CD4-positive, alpha-beta memory T cell (primary cell): ENCODE measurements at regions not wholly inside any gene's neighbourhood (a gene's known extent, or its start where the extent isn't known, plus 50 kb on each side); places are given as distances from the start of the nearest gene placed in this dataset.

ENCODE experiments used
- CTCF ChIA-PET: fragments of 350-600 bp; sonication (Branson Sonifier 250); formaldehyde crosslinking; loops from one replicate; lab custom pipeline; 2021; ENCODE audit warnings: inconsistent platforms; ENCODE audit not compliant: partially characterized antibody; lab: Charles Lee
- POLR2A ChIA-PET: fragments of 350-600 bp; sonication (Branson Sonifier 250); formaldehyde crosslinking; loops from one replicate; lab custom pipeline; 2021; ENCODE audit not compliant: partially characterized antibody; lab: Charles Lee
- DNase-seq, 5 donors: peaks; one replicate each; pipeline versions ENCODE4 v3.0.0 to v3.0.0-alpha.2; 2020 to 2022; ENCODE audit warnings: mixed read lengths in 1 of 5
- H3K27ac ChIP-seq: one replicate; pipeline ENCODE4 v1.7.0; 2013; ENCODE audit warnings: low read depth, low read length
- H3K27me3 ChIP-seq: 2 replicates; pipeline ENCODE4 v1.7.0; 2013; ENCODE audit warnings: mild to moderate bottlenecking, low read length, moderate library complexity; ENCODE audit not compliant: insufficient read depth
- H3K36me3 ChIP-seq: 2 replicates; pipeline ENCODE4 v1.7.0; 2013; ENCODE audit warnings: mild to moderate bottlenecking, low read length, moderate library complexity; ENCODE audit not compliant: insufficient read depth
- H3K4me1 ChIP-seq: 2 replicates; pipeline ENCODE4 v1.7.0; 2013; ENCODE audit warnings: mild to moderate bottlenecking, low read length, moderate library complexity; ENCODE audit not compliant: insufficient read depth
- H3K4me3 ChIP-seq, 2 donors: one replicate each; pipeline ENCODE4 v1.7.0; 2013; ENCODE audit warnings: low read length in 2 of 2, mild to moderate bottlenecking in 1 of 2
- H3K9me3 ChIP-seq, 2 donors: one replicate each; pipeline ENCODE4 v1.7.0; 2013; ENCODE audit warnings: low read length in 2 of 2, control low read depth in 1 of 2; ENCODE audit not compliant: control insufficient read depth in 1 of 2
- H3K27ac Mint-ChIP-seq, 7 donors: one replicate each; pipeline ENCODE4 v1.8.0; 2020 to 2021; ENCODE audit warnings: mixed read lengths in 7 of 7, mild to moderate bottlenecking in 6 of 7, inconsistent platforms in 3 of 7, moderate library complexity in 3 of 7
- H3K27me3 Mint-ChIP-seq, 2 donors: one replicate each; pipeline ENCODE4 v1.8.0; 2020 to 2021; ENCODE audit warnings: mixed read lengths in 2 of 2
- H3K36me3 Mint-ChIP-seq, 2 donors: one replicate each; pipeline ENCODE4 v1.8.0; 2020 to 2021; ENCODE audit warnings: mixed read lengths in 2 of 2, inconsistent platforms in 1 of 2, mild to moderate bottlenecking in 1 of 2
- H3K4me1 Mint-ChIP-seq, 4 donors: one replicate each; pipeline ENCODE4 v1.8.0; 2020 to 2021; ENCODE audit warnings: mixed read lengths in 4 of 4, mild to moderate bottlenecking in 1 of 4
- H3K4me3 Mint-ChIP-seq, 8 donors: one replicate each; pipeline ENCODE4 v1.8.0; 2020 to 2021; ENCODE audit warnings: mixed read lengths in 8 of 8, mild to moderate bottlenecking in 7 of 8, moderate library complexity in 6 of 8, inconsistent platforms in 3 of 8
- H3K9me3 Mint-ChIP-seq, 8 donors: one replicate each; pipeline ENCODE4 v1.8.0; 2020 to 2021; ENCODE audit warnings: mixed read lengths in 8 of 8, mild to moderate bottlenecking in 5 of 8, inconsistent platforms in 3 of 8, moderate library complexity in 1 of 8
- intact Hi-C: fragments of 100-400 bp; cut with micrococcal nuclease; formaldehyde crosslinking; loops from one replicate; pipeline ENCODE4 v1.15.1; 2023

DNA sequence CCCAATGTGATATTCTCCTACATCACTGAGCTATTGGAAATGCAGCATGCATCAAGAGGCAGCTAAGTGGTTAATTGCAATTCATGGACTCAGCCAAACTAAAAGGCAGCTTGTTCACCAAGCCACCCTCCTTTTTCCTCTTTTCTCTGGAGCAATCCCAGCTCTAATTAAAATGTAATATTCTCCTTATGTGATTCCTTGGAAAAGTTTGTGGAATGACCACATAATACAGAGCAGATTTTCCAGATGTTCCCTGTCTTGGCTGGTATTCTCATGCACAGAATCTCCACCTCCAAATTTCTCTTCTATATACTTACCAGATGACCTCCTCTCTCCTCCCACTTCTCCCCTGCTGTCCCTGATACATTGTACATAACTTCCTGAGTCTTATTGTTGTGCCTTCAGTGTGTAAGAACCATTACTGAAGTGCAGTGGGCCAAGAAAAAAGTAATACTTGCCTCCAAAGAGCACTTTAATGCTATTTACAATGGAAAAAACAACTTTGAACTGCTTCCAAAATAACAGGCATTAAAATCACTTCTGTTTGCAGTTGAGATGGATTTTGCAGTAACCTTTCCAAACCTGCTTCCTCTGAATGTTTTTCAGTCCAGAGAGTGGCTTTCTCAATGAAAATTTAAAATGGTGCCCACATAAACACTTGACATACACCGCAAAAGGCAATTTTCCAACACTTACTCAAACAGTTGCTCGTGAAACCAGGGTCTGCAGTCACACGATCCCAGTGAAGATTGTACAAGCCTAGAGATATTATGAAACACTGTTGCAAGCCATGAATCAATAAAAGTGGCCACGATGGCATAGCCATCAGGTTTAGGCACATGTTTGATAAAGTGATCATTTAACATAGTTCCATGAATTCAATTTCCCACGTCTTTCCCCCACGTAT is 258.0 kb downstream of the MTX2 start:
- DNase-seq = no peak
- H3K9me3 Mint-ChIP-seq = peaks cover 0 to 2% (median 0%) of the 10 kb centered on the region in 8 donors
- H3K4me1 Mint-ChIP-seq = peaks cover 0 to 1% (median 0%) of the 10 kb centered on the region in 4 donors
- CTCF ChIA-PET = interaction anchor here (1.9 kb wide), 1 partner anchor 27 kb away, joined by 4 read pairs; no protein-coding TSS in a partner anchor
- no peaks in the 10 kb centered on the region for H3K9me3 ChIP-seq
- POLR2A ChIA-PET = no interaction called here
- no peaks in the 10 kb centered on the region for H3K4me1 ChIP-seq
- no peaks in the 10 kb centered on the region for H3K36me3 Mint-ChIP-seq
- no peak overlapping the region for H3K27ac ChIP-seq
- H3K4me3 Mint-ChIP-seq = no peak overlapping the region
- intact Hi-C loops = no loop called here
- H3K27ac Mint-ChIP-seq = no peak overlapping the region
- peaks cover 12 to 21% of the 10 kb centered on the region in 2 donors for H3K27me3 Mint-ChIP-seq
- H3K27me3 ChIP-seq = no peaks in the 10 kb centered on the region
- no peak overlapping the region for H3K4me3 ChIP-seq
- H3K36me3 ChIP-seq = no peaks in the 10 kb centered on the region

DNA sequence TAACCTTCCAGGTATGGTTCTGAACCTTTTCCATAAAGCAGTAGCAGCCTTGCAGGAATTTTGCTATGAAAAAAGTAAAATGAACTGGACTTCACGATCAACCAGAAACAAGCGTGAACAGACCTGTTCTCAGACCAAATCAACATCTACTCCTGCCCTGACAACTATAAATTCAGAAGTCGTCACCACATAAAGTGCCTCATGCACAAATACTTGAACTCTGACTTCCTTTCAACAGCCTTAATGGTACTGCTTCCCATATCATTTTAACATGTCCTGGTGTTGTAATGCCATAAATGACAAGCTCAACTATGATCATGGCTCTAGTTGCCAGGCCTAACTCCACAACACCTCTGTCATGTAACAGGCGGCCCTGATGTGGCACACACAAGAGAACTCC is 262.4 kb downstream of the MTX2 start:
- intact Hi-C loops = no loop called here
- H3K4me3 Mint-ChIP-seq = no peak overlapping the region
- no peaks in the 10 kb centered on the region for H3K36me3 Mint-ChIP-seq
- H3K27me3 ChIP-seq = no peaks in the 10 kb centered on the region
- no peak overlapping the region for H3K4me3 ChIP-seq
- no peaks in the 10 kb centered on the region for H3K9me3 ChIP-seq
- H3K4me1 Mint-ChIP-seq = peaks cover 0 to 1% (median 0%) of the 10 kb centered on the region in 4 donors
- DNase-seq = no peak
- CTCF ChIA-PET = no interaction called here
- no peak overlapping the region for H3K27ac Mint-ChIP-seq
- peaks cover 12 to 18% of the 10 kb centered on the region in 2 donors for H3K27me3 Mint-ChIP-seq
- POLR2A ChIA-PET = no interaction called here
- no peaks in the 10 kb centered on the region for H3K4me1 ChIP-seq
- no peaks in the 10 kb centered on the region for H3K9me3 Mint-ChIP-seq
- H3K27ac ChIP-seq = no peak overlapping the region
- H3K36me3 ChIP-seq = no peaks in the 10 kb centered on the region

GRCh38 chr2:176533505-176534193 is 264.4 kb downstream of the MTX2 start:
- Mint-ChIP-seq H3K27me3 (peaks cover 12 to 18% of the 10 kb centered on the region in 2 donors), H3K4me3 (no peak overlapping the region), H3K27ac (no peak overlapping the region), H3K36me3 (no peaks in the 10 kb centered on the region), H3K4me1 (no peaks in the 10 kb centered on the region), H3K9me3 (no peaks in the 10 kb centered on the region)
- POLR2A ChIA-PET = interaction anchor here (0.7 kb wide), 1 partner anchor 21 kb away, joined by 3 read pairs; no protein-coding TSS in a partner anchor
- DNase-seq = no peak
- Histone ChIP-seq H3K4me3 (no peak overlapping the region), H3K36me3 (no peaks in the 10 kb centered on the region), H3K27me3 (no peaks in the 10 kb centered on the region), H3K9me3 (no peaks in the 10 kb centered on the region), H3K27ac (no peak overlapping the region), H3K4me1 (no peaks in the 10 kb centered on the region)
- CTCF ChIA-PET = no interaction called here
- intact Hi-C loops = no loop called here

GRCh38 chr2:176534798-176535466 is 265.7 kb downstream of the MTX2 start:
- no peaks in the 10 kb centered on the region for H3K4me1 ChIP-seq
- H3K4me3 Mint-ChIP-seq = no peak overlapping the region
- CTCF ChIA-PET = interaction anchor here (1.0 kb wide), 1 partner anchor 20 kb away, joined by 3 read pairs; no protein-coding TSS in a partner anchor

DNA sequence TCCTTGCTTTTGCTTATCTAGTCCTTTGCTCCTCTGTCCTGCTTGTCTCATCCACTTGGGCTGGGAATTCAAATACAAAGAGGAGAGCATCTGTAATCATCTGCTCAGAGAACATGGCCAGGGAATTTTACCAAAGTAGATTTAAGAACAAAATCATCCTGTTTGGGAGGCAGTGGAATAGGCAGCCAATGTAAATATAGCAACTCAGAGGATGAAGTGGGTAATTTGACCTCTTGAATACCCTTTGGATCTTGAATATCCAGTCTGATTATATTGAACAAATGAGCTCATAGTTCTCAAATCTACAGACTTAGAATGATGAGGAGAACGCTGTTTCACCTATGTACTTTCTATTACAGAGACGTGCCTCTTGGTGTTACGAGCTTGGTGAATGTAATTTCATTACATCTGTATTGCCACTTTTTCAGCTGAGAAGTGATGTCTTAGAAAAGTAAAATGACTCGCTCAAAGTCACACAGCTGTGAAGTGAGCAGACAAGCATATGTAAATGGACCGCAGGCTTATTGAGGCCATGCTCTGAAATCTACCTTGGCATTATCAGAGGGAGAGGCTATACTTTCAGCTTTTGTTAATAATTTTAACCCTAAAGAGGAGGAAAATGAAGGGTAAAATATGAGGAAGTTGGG is 266.3 kb downstream of the MTX2 start:
- no peaks in the 10 kb centered on the region for H3K9me3 Mint-ChIP-seq
- H3K27me3 ChIP-seq = no peaks in the 10 kb centered on the region
- ChIA-PET CTCF (no interaction called here), POLR2A (no interaction called here)
- H3K27me3 Mint-ChIP-seq = peaks cover 11 to 12% of the 10 kb centered on the region in 2 donors
- H3K27ac Mint-ChIP-seq = no peak overlapping the region
- H3K4me3 Mint-ChIP-seq = no peak overlapping the region
- intact Hi-C loops = no loop called here
- no peak overlapping the region for H3K4me3 ChIP-seq
- no peaks in the 10 kb centered on the region for H3K4me1 ChIP-seq
- DNase-seq = no peak
- H3K9me3 ChIP-seq = no peaks in the 10 kb centered on the region
- H3K36me3 Mint-ChIP-seq = no peaks in the 10 kb centered on the region
- no peaks in the 10 kb centered on the region for H3K36me3 ChIP-seq
- no peaks in the 10 kb centered on the region for H3K4me1 Mint-ChIP-seq
- no peak overlapping the region for H3K27ac ChIP-seq

More at GRCh38 chr2:176534798-176535466, 265.7 kb downstream of the MTX2 start:
- Histone ChIP-seq H3K4me3 (no peak overlapping the region), H3K36me3 (no peaks in the 10 kb centered on the region), H3K27ac (no peak overlapping the region), H3K9me3 (no peaks in the 10 kb centered on the region), H3K27me3 (no peaks in the 10 kb centered on the region)
- Mint-ChIP-seq H3K27ac (no peak overlapping the region), H3K9me3 (no peaks in the 10 kb centered on the region), H3K36me3 (no peaks in the 10 kb centered on the region), H3K27me3 (peaks cover 8 to 13% of the 10 kb centered on the region in 2 donors), H3K4me1 (no peaks in the 10 kb centered on the region)
- intact Hi-C loops = no loop called here
- no peak for DNase-seq
- POLR2A ChIA-PET = no interaction called here

DNA sequence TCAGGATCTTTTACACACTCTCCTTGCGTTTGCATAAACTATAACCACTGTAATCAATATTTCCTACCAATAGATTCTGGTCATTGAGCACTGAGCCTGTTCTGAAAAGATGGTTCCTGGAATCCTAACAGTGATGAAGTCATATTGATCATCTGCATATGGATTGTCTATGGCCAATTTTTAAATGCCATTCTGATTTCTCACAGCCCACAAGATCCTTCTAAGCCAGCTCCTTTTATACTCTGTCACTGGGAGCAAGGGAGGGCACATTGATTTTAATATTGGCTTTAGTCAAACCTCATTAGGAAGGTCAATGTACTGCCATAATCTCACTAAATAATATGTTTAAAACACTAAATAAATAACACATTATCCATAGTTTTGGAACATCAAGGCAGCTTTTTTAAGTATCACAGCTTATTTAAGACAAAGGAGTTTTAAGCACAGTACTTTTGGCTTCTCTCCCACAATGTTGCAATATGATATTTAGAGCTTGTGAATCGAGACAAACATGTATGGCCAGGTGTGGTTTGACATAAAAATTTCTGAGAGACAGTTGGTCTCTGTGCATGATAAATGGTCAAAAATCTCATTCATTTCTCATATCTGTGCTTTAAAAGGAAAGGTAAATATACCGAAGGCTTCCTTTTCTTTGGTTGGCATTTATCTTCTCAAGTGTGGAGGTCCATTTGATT is 267.3 kb downstream of the MTX2 start:
- no peak for DNase-seq
- ChIA-PET POLR2A (no interaction called here), CTCF (no interaction called here)
- Histone ChIP-seq H3K4me3 (no peak overlapping the region), H3K9me3 (no peaks in the 10 kb centered on the region), H3K4me1 (no peaks in the 10 kb centered on the region), H3K27me3 (no peaks in the 10 kb centered on the region), H3K36me3 (no peaks in the 10 kb centered on the region), H3K27ac (no peak overlapping the region)
- no peaks in the 10 kb centered on the region for H3K9me3 Mint-ChIP-seq
- H3K4me1 Mint-ChIP-seq = no peaks in the 10 kb centered on the region
- intact Hi-C loops = no loop called here
- H3K27ac Mint-ChIP-seq = no peak overlapping the region
- no peaks in the 10 kb centered on the region for H3K36me3 Mint-ChIP-seq
- no peak overlapping the region for H3K4me3 Mint-ChIP-seq
- peaks cover 11 to 12% of the 10 kb centered on the region in 2 donors for H3K27me3 Mint-ChIP-seq
